H1 (cell line): ENCODE measurements at regions not wholly inside any gene's neighbourhood (a gene's known extent, or its start where the extent isn't known, plus 50 kb on each side); places are given as distances from the start of the nearest gene placed in this dataset.

Source experiments
- CTCF ChIA-PET: fragments of 300-600 bp; sonication (Branson Sonifier 250); formaldehyde crosslinking; loops from one replicate; lab custom pipeline; 2021; ENCODE audit not compliant: partially characterized antibody; lab: Charles Lee
- POLR2A ChIA-PET: fragments of 300-600 bp; sonication (Branson Sonifier 250); formaldehyde crosslinking; loops from one replicate; lab custom pipeline; 2021; ENCODE audit warnings: inconsistent platforms; ENCODE audit not compliant: partially characterized antibody; lab: Charles Lee
- DNase-seq, 2 experiments: peaks; one replicate each; pipeline versions ENCODE4 v3.0.0 to v3.0.0-alpha.2; 2010 to 2022; ENCODE audit warnings: low spot score in 2 of 2, low read depth in 1 of 2, mixed read lengths in 1 of 2
- FAIRE-seq: peaks from 2 replicates; lab custom pipeline; 2011; peaks lifted over from hg19 to GRCh38; lab: Jason Lieb, UNC
- H2AFZ ChIP-seq: 2 replicates; pipeline ENCODE4 v1.8.1; 2012; ENCODE audit warnings: low read length, inconsistent platforms
- H2AK5ac ChIP-seq: 2 replicates; pipeline ENCODE4 v1.6.1; 2013; ENCODE audit warnings: low read depth, low read length
- H2BK120ac ChIP-seq: replicated peaks from 2 replicates; pipeline ENCODE3; 2013; ENCODE audit warnings: low read depth, low read length, inconsistent platforms
- H2BK12ac ChIP-seq: 2 replicates; pipeline ENCODE4 v1.6.1; 2013; ENCODE audit warnings: low read depth, low read length
- H2BK15ac ChIP-seq: 2 replicates; pipeline ENCODE4 v1.6.1; 2013; ENCODE audit warnings: low read length
- H2BK20ac ChIP-seq: 2 replicates; pipeline ENCODE4 v1.6.1; 2013; ENCODE audit warnings: low read length
- H2BK5ac ChIP-seq: 2 replicates; pipeline ENCODE4 v1.6.1; 2013; ENCODE audit warnings: low read depth, low read length
- H3K14ac ChIP-seq: 2 replicates; pipeline ENCODE4 v1.6.1; 2013; ENCODE audit warnings: inconsistent platforms; ENCODE audit not compliant: insufficient read length
- H3K18ac ChIP-seq: 2 replicates; pipeline ENCODE4 v1.6.1; 2013; ENCODE audit warnings: low read length; ENCODE audit errors: extremely low read depth
- H3K23ac ChIP-seq: 2 replicates; pipeline ENCODE4 v1.6.1; 2013; ENCODE audit warnings: inconsistent platforms; ENCODE audit not compliant: insufficient read length
- H3K23me2 ChIP-seq: 2 replicates; pipeline ENCODE4 v1.6.1; 2013; ENCODE audit warnings: low read depth, low read length
- H3K27ac ChIP-seq: 2 replicates; pipeline ENCODE4 v1.6.1; 2011; ENCODE audit warnings: low read depth, low read length, inconsistent platforms
- H3K27me3 ChIP-seq, 4 experiments: replicated peaks in 1 of 4; 1 replicate in 1 of 4; 2 replicates in 3 of 4; pipeline versions ENCODE4 v1.6.1 to v1.8.1; 2011 to 2013; ENCODE audit warnings: low read length in 3 of 4, mild to moderate bottlenecking in 3 of 4, inconsistent platforms in 2 of 4, mixed read lengths in 2 of 4, moderate library complexity in 1 of 4; ENCODE audit not compliant: control insufficient read depth in 3 of 4, insufficient read depth in 3 of 4; ENCODE audit errors: extremely low read depth in 1 of 4
- H3K36me3 ChIP-seq, 4 experiments: 2 replicates each; pipeline versions ENCODE4 v1.6.1 to v1.8.1; 2011 to 2013; ENCODE audit warnings: mild to moderate bottlenecking in 4 of 4, low read length in 3 of 4, moderate library complexity in 2 of 4, control low read depth in 1 of 4, inconsistent platforms in 1 of 4; ENCODE audit not compliant: insufficient read depth in 4 of 4, control insufficient read depth in 2 of 4
- H3K4ac ChIP-seq: replicated peaks from 2 replicates; pipeline ENCODE3; 2013; ENCODE audit warnings: low read length, low read depth, mixed read lengths, inconsistent platforms; ENCODE audit not compliant: insufficient read length
- H3K4me1 ChIP-seq, 4 experiments: replicated peaks in 1 of 4; 1 replicate in 1 of 4; 2 replicates in 3 of 4; pipeline versions ENCODE4 v1.6.1 to v1.8.1; 2011 to 2013; ENCODE audit warnings: low read length in 3 of 4, inconsistent platforms in 2 of 4, mixed read lengths in 1 of 4; ENCODE audit not compliant: insufficient read depth in 4 of 4, control insufficient read depth in 3 of 4
- H3K4me2 ChIP-seq, 2 experiments: 2 replicates each; pipeline versions ENCODE4 v1.6.1 to v1.8.1; 2011 to 2013; ENCODE audit warnings: low read depth in 2 of 2, low read length in 2 of 2, control low read depth in 1 of 2, inconsistent platforms in 1 of 2, mild to moderate bottlenecking in 1 of 2; ENCODE audit not compliant: insufficient read depth in 1 of 2
- H3K4me3 ChIP-seq, 4 experiments: fragments of 200-600, 300-600 bp in 1 of 4; sonication (generic), shearing (Covaris generic), sonication (Bioruptor Twin) in 1 of 4; 2 replicates each; pipeline versions ENCODE4 v1.5.1 to v1.8.1; 2011 to 2016; ENCODE audit warnings: low read length in 4 of 4, low read depth in 3 of 4, control low read depth in 2 of 4, inconsistent platforms in 2 of 4, mild to moderate bottlenecking in 2 of 4, mixed read lengths in 1 of 4, moderate library complexity in 1 of 4; ENCODE audit not compliant: insufficient read depth in 2 of 4; ENCODE audit errors: extremely low read depth in 1 of 4
- H3K56ac ChIP-seq: replicated peaks from 2 replicates; pipeline ENCODE3; 2013; ENCODE audit warnings: low read depth, mild to moderate bottlenecking, mixed read lengths, low read length, inconsistent platforms; ENCODE audit not compliant: insufficient read length
- H3K79me1 ChIP-seq: 2 replicates; pipeline ENCODE4 v1.6.1; 2013; ENCODE audit warnings: low read depth, low read length, control low read depth
- H3K79me2 ChIP-seq, 2 experiments: 2 replicates each; pipeline versions ENCODE4 v1.6.1 to v1.8.1; 2012 to 2013; ENCODE audit warnings: low read length in 2 of 2, mild to moderate bottlenecking in 2 of 2, inconsistent platforms in 1 of 2; ENCODE audit not compliant: insufficient read depth in 2 of 2, control insufficient read depth in 1 of 2
- H3K9ac ChIP-seq, 4 experiments: replicated peaks in 1 of 4; 1 replicate in 1 of 4; 2 replicates in 3 of 4; pipeline versions ENCODE4 v1.6.1 to v1.8.1; 2011 to 2013; ENCODE audit warnings: low read depth in 3 of 4, low read length in 3 of 4, control low read depth in 2 of 4, mild to moderate bottlenecking in 2 of 4, moderate library complexity in 2 of 4, inconsistent platforms in 1 of 4; ENCODE audit errors: extremely low read depth in 1 of 4
- H3K9me3 ChIP-seq, 2 experiments: 2 replicates each; pipeline versions ENCODE4 v1.6.1 to v1.8.1; 2012 to 2013; ENCODE audit warnings: mild to moderate bottlenecking in 2 of 2, moderate library complexity in 2 of 2, control low read depth in 1 of 2, inconsistent platforms in 1 of 2, low read depth in 1 of 2, low read length in 1 of 2, mixed read lengths in 1 of 2; ENCODE audit not compliant: insufficient read depth in 2 of 2
- H4K20me1 ChIP-seq, 2 experiments: replicated peaks in 1 of 2; 2 replicates each; pipeline versions ENCODE3 to v1.8.1; 2011 to 2013; ENCODE audit warnings: inconsistent platforms in 2 of 2, low read length in 2 of 2, mild to moderate bottlenecking in 1 of 2; ENCODE audit not compliant: insufficient read depth in 2 of 2, control insufficient read depth in 1 of 2
- H4K5ac ChIP-seq: 2 replicates; pipeline ENCODE4 v1.6.1; 2013; ENCODE audit warnings: low read length, low read depth, mixed read lengths, inconsistent platforms; ENCODE audit not compliant: insufficient read length
- H4K8ac ChIP-seq: 2 replicates; pipeline ENCODE4 v1.8.0; 2013; ENCODE audit warnings: mild to moderate bottlenecking, moderate library complexity, low read length, inconsistent platforms; ENCODE audit not compliant: insufficient read depth; ENCODE audit errors: extremely low read depth
- H4K91ac ChIP-seq: replicated peaks from 2 replicates; pipeline ENCODE3; 2013; ENCODE audit warnings: low read length, mixed read lengths, inconsistent platforms; ENCODE audit not compliant: insufficient read length
- ASH2L ChIP-seq: fragments of 200-600, 300-600 bp; sonication (generic); IDR thresholded peaks from one replicate; pipeline ENCODE4 v1.7.1; 2017; ENCODE audit warnings: low read length
- CHD2 ChIP-seq: IDR thresholded peaks from 2 replicates; pipeline ENCODE4 v1.6.1; 2012; ENCODE audit warnings: low read length, improper control_type of control experiment
- CTBP2 ChIP-seq: IDR thresholded peaks from 2 replicates; pipeline ENCODE4 v1.7.0; 2011; ENCODE audit warnings: borderline replicate concordance, mild to moderate bottlenecking, moderate library complexity, mixed read lengths, low read length; ENCODE audit not compliant: insufficient read depth, insufficient read length
- FOSL1 ChIP-seq: IDR thresholded peaks from 2 replicates; pipeline ENCODE4 v1.6.1; 2011; ENCODE audit warnings: mild to moderate bottlenecking, low read depth, low read length, moderate library complexity; ENCODE audit not compliant: insufficient read depth
- KDM4A ChIP-seq: IDR thresholded peaks from one replicate; pipeline ENCODE4 v1.7.1; 2012; ENCODE audit warnings: low read depth, mild to moderate bottlenecking, moderate library complexity, low read length, inconsistent platforms; ENCODE audit not compliant: severe bottlenecking
- RXRA ChIP-seq: IDR thresholded peaks from 2 replicates; pipeline ENCODE4 v1.6.1; 2011; ENCODE audit warnings: low read depth, mild to moderate bottlenecking, low read length, moderate library complexity; ENCODE audit not compliant: insufficient read depth
- WGBS, 2 experiments: shearing (Covaris generic) in 1 of 2; methylation state at CpG; one replicate each; pipeline versions ENCODE4 v1.1.6 to v1.1.7; 2013 to 2015; ENCODE audit warnings: low lambda C conversion rate in 2 of 2, mixed read lengths in 2 of 2, inconsistent platforms in 1 of 2, low coverage in 1 of 2, missing lambda C conversion rate in 1 of 2; ENCODE audit not compliant: insufficient replicate concordance in 2 of 2, insufficient coverage in 1 of 2, insufficient read length in 1 of 2; ENCODE audit errors: extremely low coverage in 1 of 2, missing lambda C conversion rate in 1 of 2; 5-methylcytosine and 5-hydroxymethylcytosine counted together

DNA sequence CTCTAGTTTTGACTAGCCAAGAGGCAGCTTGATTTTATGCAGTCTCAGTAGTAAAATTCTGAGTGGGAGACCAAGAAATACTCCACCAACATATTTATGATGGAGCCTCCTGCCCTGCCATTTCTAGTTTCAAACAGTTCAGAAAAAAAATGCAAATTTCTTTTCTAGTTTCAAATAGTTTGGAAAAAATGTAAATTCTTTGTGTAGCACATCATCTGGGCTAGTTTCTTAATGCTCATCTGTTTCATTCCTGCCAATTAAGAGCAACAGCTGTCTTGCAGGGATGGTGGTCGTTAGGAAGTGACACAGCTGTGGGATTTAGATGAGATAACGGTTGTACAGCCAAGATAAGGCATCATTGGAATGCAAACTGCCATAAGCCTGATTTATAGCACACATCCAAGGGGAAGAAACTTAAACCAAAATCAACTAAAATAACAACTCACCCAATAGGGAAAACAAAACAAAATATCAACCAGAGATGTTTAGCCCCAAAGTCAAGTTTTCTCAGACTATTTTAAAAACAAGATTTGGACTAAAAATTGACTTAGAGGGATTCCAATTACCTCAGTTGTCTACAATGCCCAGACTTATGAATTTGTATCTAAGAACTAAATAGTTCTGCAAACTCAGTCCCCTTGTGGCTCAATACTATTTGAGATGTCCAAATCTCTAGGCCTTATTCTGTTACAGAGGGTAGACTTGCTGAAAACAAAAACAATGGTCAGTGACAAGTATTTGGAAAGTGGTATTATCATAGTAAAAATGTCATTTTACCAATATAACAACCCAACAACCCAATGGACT lies 291.3 kb upstream of the ATP2B1 start:
- no peaks in the 10 kb centered on the region; a peak in 2 of 7 replicates for H3K4me1 ChIP-seq
- WGBS, 2 experiments: 90% methylated on average over 2 of the region's 2 CpGs; no CpG with 5 or more reads in 1 of the 2 experiments
- H3K4me2 ChIP-seq: no peak overlapping the region
- no peak overlapping the region for H4K5ac ChIP-seq
- no peak overlapping the region for H3K4ac ChIP-seq
- DNase-seq (no peak), FAIRE-seq (no peak)
- TF ChIP-seq RXRA (no peak), CHD2 (no peak), ASH2L (no peak), FOSL1 (no peak), KDM4A (no peak), CTBP2 (no peak)
- no peak overlapping the region for H2BK12ac ChIP-seq
- ChIA-PET POLR2A (no interaction called here), CTCF (interaction anchor here (1.1 kb wide), 1 partner anchor 32 kb away, joined by 3 read pairs; no protein-coding TSS in a partner anchor)
- H3K23me2 ChIP-seq: no peaks in the 10 kb centered on the region
- no peaks in the 10 kb centered on the region for H3K79me2 ChIP-seq
- H2BK120ac ChIP-seq: no peak overlapping the region
- H4K20me1 ChIP-seq: no peaks in the 10 kb centered on the region
- no peaks in the 10 kb centered on the region for H3K79me1 ChIP-seq
- H2AFZ ChIP-seq: no peak overlapping the region
- H3K14ac ChIP-seq: no peak overlapping the region
- H3K9ac ChIP-seq: no peak overlapping the region
- H2BK5ac ChIP-seq: no peak overlapping the region
- no peak overlapping the region for H3K4me3 ChIP-seq
- no peak overlapping the region for H2BK20ac ChIP-seq
- no peak overlapping the region for H3K18ac ChIP-seq
- no peak overlapping the region for H4K91ac ChIP-seq
- H2BK15ac ChIP-seq: no peak overlapping the region
- no peaks in the 10 kb centered on the region for H3K9me3 ChIP-seq
- H3K27ac ChIP-seq: no peak overlapping the region
- no peaks in the 10 kb centered on the region for H3K36me3 ChIP-seq
- H3K56ac ChIP-seq: no peak overlapping the region
- H3K27me3 ChIP-seq: no peaks in the 10 kb centered on the region
- H2AK5ac ChIP-seq: no peak overlapping the region
- no peak overlapping the region for H3K23ac ChIP-seq
- no peak overlapping the region for H4K8ac ChIP-seq
